Transverse colon (tissue), 4 donors: ENCODE measurements at regions not wholly inside any gene's neighbourhood (a gene's known extent, or its start where the extent isn't known, plus 50 kb on each side); places are given as distances from the start of the nearest gene placed in this dataset.

Source experiments
- DNase-seq: peaks from one replicate; pipeline ENCODE4 v3.0.0-alpha.2; 2019
- H3K27ac ChIP-seq, 4 donors: fragments of 200-600 bp; sonication (generic); 2 replicates each; pipeline ENCODE4 v1.5.1; 2016 to 2018; ENCODE audit warnings: inconsistent platforms in 4 of 4
- H3K27me3 ChIP-seq: fragments of 200-600 bp; sonication (generic); 2 replicates; pipeline ENCODE4 v1.5.1; 2017; ENCODE audit warnings: inconsistent platforms
- H3K36me3 ChIP-seq, 4 donors: fragments of 200-600 bp; sonication (generic); 2 replicates each; pipeline ENCODE4 v1.5.1; 2017 to 2019; ENCODE audit warnings: inconsistent platforms in 4 of 4
- H3K4me1 ChIP-seq, 4 donors: fragments of 200-600 bp; sonication (generic); 2 replicates each; pipeline ENCODE4 v1.5.1; 2017 to 2020; ENCODE audit warnings: inconsistent platforms in 4 of 4
- H3K4me3 ChIP-seq, 4 donors: fragments of 200-600 bp; sonication (generic); 1 replicate in 1 of 4; 2 replicates in 3 of 4; pipeline versions ENCODE4 v1.5.1 to v1.6.1; 2017 to 2019; ENCODE audit warnings: inconsistent platforms in 4 of 4
- H3K9me3 ChIP-seq, 2 donors: fragments of 200-600 bp; sonication (generic); 2 replicates each; pipeline ENCODE4 v1.5.1; 2017 to 2019; ENCODE audit warnings: inconsistent platforms in 2 of 2
- EP300 ChIP-seq: sonication (generic); formaldehyde crosslinking; IDR thresholded peaks from one replicate; pipeline ENCODE4 v1.6.1; 2017; ENCODE audit warnings: antibody characterized with exemption, low read depth
- POLR2A ChIP-seq: fragments of 450-650 bp; IDR thresholded peaks from one replicate; pipeline ENCODE4 v1.6.1; 2016; ENCODE audit warnings: antibody characterized with exemption, mild to moderate bottlenecking, moderate library complexity
- POLR2AphosphoS5 ChIP-seq, 3 donors: sonication (generic); formaldehyde crosslinking; IDR thresholded peaks; one replicate each; pipeline ENCODE4 v1.6.1; 2016; ENCODE audit warnings: antibody characterized with exemption in 3 of 3
- WGBS, 2 donors: methylation state at CpG; one replicate each; pipeline ENCODE4 v1.1.5; 2018; ENCODE audit warnings: low coverage in 1 of 2; 5-methylcytosine and 5-hydroxymethylcytosine counted together
- in situ Hi-C, 4 donors: fragments of 200-750 bp; cut with MboI; loops; one replicate each; pipeline versions ENCODE4 v1.15.0 to v1.15.1; 2017; ENCODE audit warnings: low sequenced_read_pairs in 3 of 4, low pct_ligation_motif_present in 1 of 4, low pct_unique_long_range_greater_than_20kb in 1 of 4
- intact Hi-C: fragments of 100-400 bp; cut with DNase I; formaldehyde crosslinking; loops from one replicate; pipeline ENCODE4 v1.15.1; 2023; ENCODE audit warnings: low total_unique reads
- TF ChIP-seq, protein P1 (sequence below), 5 experiments: fragments of 200-600 bp in 3 of 5; fragments of 450-650 bp in 2 of 5; sonication (generic) in 3 of 5; IDR thresholded peaks; 1 replicate in 2 of 5; 2 replicates in 3 of 5; pipeline ENCODE4 v1.5.1; 2016 to 2017; ENCODE audit warnings: antibody characterized with exemption in 5 of 5, inconsistent platforms in 3 of 5, mild to moderate bottlenecking in 2 of 5, moderate library complexity in 1 of 5

DNA sequence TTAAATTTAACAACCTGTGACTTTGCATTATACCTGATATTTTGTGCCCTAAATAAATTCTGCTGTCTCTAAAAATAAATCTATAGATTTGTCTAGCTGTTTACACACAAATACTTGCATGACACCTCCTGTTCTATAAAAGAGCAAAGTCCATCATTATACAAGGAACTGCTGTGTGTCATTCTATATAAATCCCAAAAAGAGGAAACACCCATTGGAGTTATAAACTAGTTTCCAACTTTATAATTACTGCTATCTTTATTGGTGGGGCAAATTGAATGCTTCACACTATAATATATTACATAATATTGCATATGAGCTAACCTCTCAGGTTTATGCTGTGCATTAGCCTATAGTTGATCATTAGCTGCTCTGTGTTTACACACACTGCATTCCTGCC is 504.4 kb downstream of the SATB2 start:
- no peaks in the 10 kb centered on the region for H3K27me3 ChIP-seq

DNA sequence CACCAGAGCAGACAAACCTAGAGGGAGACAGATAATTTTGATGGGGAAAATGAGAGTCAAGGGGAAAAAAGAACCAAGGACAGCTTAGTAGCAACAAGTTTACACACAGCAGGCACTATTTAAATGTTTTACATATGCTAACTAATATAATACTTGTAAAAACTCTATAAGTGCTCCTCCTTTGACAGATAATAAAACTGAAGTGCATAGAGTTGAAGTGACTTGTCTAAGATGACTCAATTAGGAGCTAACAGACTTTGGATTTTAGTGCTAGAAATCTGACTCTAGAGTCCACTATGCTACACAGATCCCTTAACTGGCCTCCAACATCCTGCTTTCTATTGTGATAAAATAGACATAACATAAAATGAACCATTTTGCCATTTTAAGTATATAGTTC is 506.9 kb downstream of the SATB2 start:
- H3K4me3 ChIP-seq: no peak overlapping the region
- intact Hi-C loops: no loop called here
- no peaks in the 10 kb centered on the region for H3K27me3 ChIP-seq
- no peaks in the 10 kb centered on the region for H3K9me3 ChIP-seq
- TF ChIP-seq EP300 (no peak), POLR2AphosphoS5 (IDR thresholded peaks at IDR 0.05) (no peak), POLR2A (no peak)
- TF ChIP-seq, protein P1, sequence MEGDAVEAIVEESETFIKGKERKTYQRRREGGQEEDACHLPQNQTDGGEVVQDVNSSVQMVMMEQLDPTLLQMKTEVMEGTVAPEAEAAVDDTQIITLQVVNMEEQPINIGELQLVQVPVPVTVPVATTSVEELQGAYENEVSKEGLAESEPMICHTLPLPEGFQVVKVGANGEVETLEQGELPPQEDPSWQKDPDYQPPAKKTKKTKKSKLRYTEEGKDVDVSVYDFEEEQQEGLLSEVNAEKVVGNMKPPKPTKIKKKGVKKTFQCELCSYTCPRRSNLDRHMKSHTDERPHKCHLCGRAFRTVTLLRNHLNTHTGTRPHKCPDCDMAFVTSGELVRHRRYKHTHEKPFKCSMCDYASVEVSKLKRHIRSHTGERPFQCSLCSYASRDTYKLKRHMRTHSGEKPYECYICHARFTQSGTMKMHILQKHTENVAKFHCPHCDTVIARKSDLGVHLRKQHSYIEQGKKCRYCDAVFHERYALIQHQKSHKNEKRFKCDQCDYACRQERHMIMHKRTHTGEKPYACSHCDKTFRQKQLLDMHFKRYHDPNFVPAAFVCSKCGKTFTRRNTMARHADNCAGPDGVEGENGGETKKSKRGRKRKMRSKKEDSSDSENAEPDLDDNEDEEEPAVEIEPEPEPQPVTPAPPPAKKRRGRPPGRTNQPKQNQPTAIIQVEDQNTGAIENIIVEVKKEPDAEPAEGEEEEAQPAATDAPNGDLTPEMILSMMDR (IDR thresholded peaks at IDR 0.05): no peak
- in situ Hi-C loops: no loop called here
- H3K36me3 ChIP-seq: no peaks in the 10 kb centered on the region
- peaks cover 0 to 14% (median 8%) of the 10 kb centered on the region in 4 donors for H3K4me1 ChIP-seq
- H3K27ac ChIP-seq: no peak overlapping the region
- DNase-seq: no peak

More for the DNA sequence above, 504.4 kb downstream of the SATB2 start:
- no peak for DNase-seq
- H3K9me3 ChIP-seq: no peaks in the 10 kb centered on the region
- no peaks in the 10 kb centered on the region for H3K36me3 ChIP-seq
- no peak for TF ChIP-seq POLR2A
- peak in 1 of 3 donors; percentile 42 for TF ChIP-seq POLR2AphosphoS5 (IDR thresholded peaks at IDR 0.05)
- H3K4me3 ChIP-seq: no peak overlapping the region
- intact Hi-C loops (no loop called here), in situ Hi-C loops (no loop called here)
- peaks cover 0 to 19% (median 8%) of the 10 kb centered on the region in 4 donors for H3K4me1 ChIP-seq
- peak overlapping the region; percentile 35 to 66 (median 56) for H3K27ac ChIP-seq

DNA sequence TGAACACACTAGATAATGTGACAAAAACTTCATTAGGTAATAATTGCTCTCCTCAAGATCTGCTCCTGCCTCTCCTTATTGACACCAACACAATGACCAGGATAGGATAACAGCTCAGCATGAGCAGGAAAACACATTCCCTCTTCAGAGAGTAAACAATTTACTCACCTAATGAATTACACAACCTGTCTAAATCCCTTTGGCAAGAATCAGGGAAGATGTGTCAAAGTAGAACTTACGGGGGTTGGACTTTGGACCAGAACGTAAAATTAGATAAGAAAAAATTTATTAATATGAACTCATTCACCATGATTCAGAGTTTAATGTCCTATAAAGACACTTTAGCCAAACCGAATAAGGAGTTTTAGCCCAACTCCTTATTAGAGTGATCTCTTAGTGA is 512.2 kb downstream of the SATB2 start:
- 50 to 67% methylated on average over 3 of the region's 3 CpGs for WGBS, 2 donors
- H3K4me1 ChIP-seq: peaks cover 0 to 13% (median 0%) of the 10 kb centered on the region in 4 donors
- TF ChIP-seq POLR2A: no peak
- TF ChIP-seq, protein P1 (IDR thresholded peaks at IDR 0.05): no peak
- TF ChIP-seq EP300: no peak
- TF ChIP-seq POLR2AphosphoS5 (IDR thresholded peaks at IDR 0.05): no peak
- no peaks in the 10 kb centered on the region for H3K36me3 ChIP-seq
- in situ Hi-C loops: no loop called here
- H3K27ac ChIP-seq: no peak overlapping the region
- no peaks in the 10 kb centered on the region for H3K9me3 ChIP-seq
- intact Hi-C loops: no loop called here
- H3K4me3 ChIP-seq: no peak overlapping the region
- H3K27me3 ChIP-seq: no peaks in the 10 kb centered on the region
- no peak for DNase-seq

DNA sequence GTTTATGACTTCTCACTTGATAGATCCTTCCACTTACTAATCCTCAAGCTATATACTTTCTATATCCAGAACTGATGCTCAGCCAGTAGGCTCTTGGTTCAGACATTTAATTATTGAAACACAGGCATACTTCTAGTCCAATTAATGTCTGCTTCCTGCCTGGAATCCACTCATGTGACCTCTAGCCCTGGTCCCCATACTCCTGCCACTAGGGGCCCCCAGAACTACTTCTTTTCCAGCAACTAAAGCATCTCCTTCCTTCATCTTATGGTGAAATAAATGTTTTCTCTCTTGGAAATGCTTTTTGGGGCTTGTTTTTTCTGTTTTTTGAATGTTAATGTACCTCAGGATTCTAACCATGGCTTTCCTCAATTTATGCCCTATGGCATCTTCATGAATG is 527.6 kb downstream of the SATB2 start:
- TF ChIP-seq, protein P1 (IDR thresholded peaks at IDR 0.05): no peak
- H3K27ac ChIP-seq: no peak overlapping the region
- H3K4me3 ChIP-seq: no peak overlapping the region
- H3K9me3 ChIP-seq: peaks cover 9 to 10% of the 10 kb centered on the region in 2 donors
- DNase-seq: no peak
- no peaks in the 10 kb centered on the region for H3K4me1 ChIP-seq
- H3K27me3 ChIP-seq: no peaks in the 10 kb centered on the region
- intact Hi-C loops: no loop called here
- no peaks in the 10 kb centered on the region for H3K36me3 ChIP-seq
- in situ Hi-C loops: no loop called here

DNA sequence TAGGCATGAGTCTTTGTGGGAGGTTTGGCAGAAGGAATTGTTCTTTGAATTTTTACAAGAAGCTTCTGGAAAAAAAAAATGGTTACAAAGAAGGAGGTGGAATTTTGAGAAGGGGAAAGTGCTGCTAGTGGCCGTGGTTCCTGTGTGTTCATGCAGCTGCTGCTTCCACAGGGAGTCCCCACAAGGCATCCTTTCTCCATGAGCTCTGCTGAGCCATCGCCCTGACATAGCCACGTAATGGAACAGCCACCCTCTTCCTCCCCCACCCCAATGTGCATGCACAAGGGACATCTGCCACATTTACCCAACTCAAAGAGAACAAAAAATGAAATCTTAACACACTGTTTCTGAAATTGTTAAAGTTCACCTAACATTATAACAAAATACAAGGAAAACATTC is 529.7 kb downstream of the SATB2 start:
- no peaks in the 10 kb centered on the region for H3K4me1 ChIP-seq
- no peaks in the 10 kb centered on the region for H3K36me3 ChIP-seq
- 64 to 80% methylated on average over 1 to 3 of the region's 3 CpGs for WGBS, 2 donors
- no peak overlapping the region for H3K4me3 ChIP-seq
- H3K27ac ChIP-seq: no peak overlapping the region
- in situ Hi-C loops (no loop called here), intact Hi-C loops (no loop called here)
- no peaks in the 10 kb centered on the region for H3K27me3 ChIP-seq
- DNase-seq: no peak
- peaks cover 4 to 7% of the 10 kb centered on the region in 2 donors for H3K9me3 ChIP-seq
- TF ChIP-seq POLR2AphosphoS5 (IDR thresholded peaks at IDR 0.05) (no peak), EP300 (no peak)
